PFSK-1 (cell line): ENCODE measurements at regions not wholly inside any gene's neighbourhood (a gene's known extent, or its start where the extent isn't known, plus 50 kb on each side); places are given as distances from the start of the nearest gene placed in this dataset.

Source experiments
- POLR2AphosphoS5 ChIP-seq: IDR thresholded peaks from 2 replicates; pipeline ENCODE4 v1.6.1; 2012; ENCODE audit warnings: low read depth, mild to moderate bottlenecking, control low read depth, low read length, moderate library complexity
- SIN3A ChIP-seq: IDR thresholded peaks from 2 replicates; pipeline ENCODE4 v1.6.1; 2012; ENCODE audit warnings: mild to moderate bottlenecking, low read length, moderate library complexity, borderline replicate concordance; ENCODE audit not compliant: insufficient read depth
- TAF1 ChIP-seq: IDR thresholded peaks from 2 replicates; pipeline ENCODE4 v1.6.1; 2012; ENCODE audit warnings: low read length, control low read depth, borderline replicate concordance; ENCODE audit not compliant: insufficient read depth
- TF ChIP-seq, protein P1 (sequence below), 2 experiments: IDR thresholded peaks; 2 replicates each; pipeline versions ENCODE4 v1.6.1 to v1.8.0; 2011 to 2012; ENCODE audit warnings: low read depth in 2 of 2, low read length in 2 of 2, control low read depth in 1 of 2, inconsistent platforms in 1 of 2, mild to moderate bottlenecking in 1 of 2, moderate library complexity in 1 of 2; ENCODE audit not compliant: insufficient read depth in 1 of 2

DNA sequence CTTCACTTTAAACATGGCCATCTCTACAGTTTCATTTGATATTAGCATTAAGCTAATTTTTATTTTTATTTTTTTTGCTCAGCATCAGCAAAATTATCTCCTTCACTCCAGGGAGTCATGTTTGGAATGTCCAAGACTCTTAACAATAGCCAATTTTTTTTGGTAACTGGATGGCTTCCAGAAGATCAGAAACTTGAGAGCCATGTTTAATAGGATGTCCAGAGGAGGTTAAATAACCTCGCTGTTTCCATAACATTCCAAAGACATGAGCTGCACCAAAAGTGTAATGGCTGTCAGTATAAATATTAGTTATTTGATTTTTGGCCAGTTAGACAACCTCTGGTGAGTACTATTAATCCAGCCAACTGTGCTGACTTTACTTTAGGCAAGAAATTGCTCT lies 80.7 kb downstream of the DNTTIP2 start:
- TF ChIP-seq POLR2AphosphoS5 (no peak), TAF1 (no peak), SIN3A (no peak)
- TF ChIP-seq, protein P1, sequence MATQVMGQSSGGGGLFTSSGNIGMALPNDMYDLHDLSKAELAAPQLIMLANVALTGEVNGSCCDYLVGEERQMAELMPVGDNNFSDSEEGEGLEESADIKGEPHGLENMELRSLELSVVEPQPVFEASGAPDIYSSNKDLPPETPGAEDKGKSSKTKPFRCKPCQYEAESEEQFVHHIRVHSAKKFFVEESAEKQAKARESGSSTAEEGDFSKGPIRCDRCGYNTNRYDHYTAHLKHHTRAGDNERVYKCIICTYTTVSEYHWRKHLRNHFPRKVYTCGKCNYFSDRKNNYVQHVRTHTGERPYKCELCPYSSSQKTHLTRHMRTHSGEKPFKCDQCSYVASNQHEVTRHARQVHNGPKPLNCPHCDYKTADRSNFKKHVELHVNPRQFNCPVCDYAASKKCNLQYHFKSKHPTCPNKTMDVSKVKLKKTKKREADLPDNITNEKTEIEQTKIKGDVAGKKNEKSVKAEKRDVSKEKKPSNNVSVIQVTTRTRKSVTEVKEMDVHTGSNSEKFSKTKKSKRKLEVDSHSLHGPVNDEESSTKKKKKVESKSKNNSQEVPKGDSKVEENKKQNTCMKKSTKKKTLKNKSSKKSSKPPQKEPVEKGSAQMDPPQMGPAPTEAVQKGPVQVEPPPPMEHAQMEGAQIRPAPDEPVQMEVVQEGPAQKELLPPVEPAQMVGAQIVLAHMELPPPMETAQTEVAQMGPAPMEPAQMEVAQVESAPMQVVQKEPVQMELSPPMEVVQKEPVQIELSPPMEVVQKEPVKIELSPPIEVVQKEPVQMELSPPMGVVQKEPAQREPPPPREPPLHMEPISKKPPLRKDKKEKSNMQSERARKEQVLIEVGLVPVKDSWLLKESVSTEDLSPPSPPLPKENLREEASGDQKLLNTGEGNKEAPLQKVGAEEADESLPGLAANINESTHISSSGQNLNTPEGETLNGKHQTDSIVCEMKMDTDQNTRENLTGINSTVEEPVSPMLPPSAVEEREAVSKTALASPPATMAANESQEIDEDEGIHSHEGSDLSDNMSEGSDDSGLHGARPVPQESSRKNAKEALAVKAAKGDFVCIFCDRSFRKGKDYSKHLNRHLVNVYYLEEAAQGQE (IDR thresholded peaks at IDR 0.05; ENCODE audit: insufficient read depth in 1 of 2, low read depth in 2 of 2, low read length in 2 of 2): no peak
